T-cell (primary cell): ENCODE measurements at regions not wholly inside any gene's neighbourhood (a gene's known extent, or its start where the extent isn't known, plus 50 kb on each side); places are given as distances from the start of the nearest gene placed in this dataset.

Experiments used
- ATAC-seq, 4 experiments: fragments of 200-7000 bp in 3 of 4; fragments of 150-1000 bp in 1 of 4; cut with Tn5 transposase; replicated peaks in 1 of 4; 1 replicate in 3 of 4; 2 replicates in 1 of 4; pipeline ENCODE4 v1.10.0; 2021; ENCODE audit warnings: moderate library complexity in 3 of 4, mild to moderate bottlenecking in 2 of 4, moderate number of reproducible peaks in 1 of 4
- CTCF ChIA-PET, 2 donors: fragments of 300-600 bp; sonication (Branson Sonifier 250); formaldehyde crosslinking; loops; one replicate each; lab custom pipeline; 2022; ENCODE audit warnings: antibody characterized with exemption in 2 of 2; lab: Charles Lee
- POLR2A ChIA-PET, 2 donors: fragments of 300-600 bp; sonication (Branson Sonifier 250); formaldehyde crosslinking; loops; one replicate each; lab custom pipeline; 2022; ENCODE audit warnings: antibody characterized with exemption in 2 of 2; lab: Charles Lee
- DNase-seq, 35 experiments: peaks; one replicate each; pipeline versions ENCODE4 v3.0.0 to v3.0.0-alpha.2; 2013 to 2023
- H3K27ac ChIP-seq: one replicate; pipeline ENCODE4 v1.5.1; 2013; ENCODE audit warnings: low read length
- H3K27me3 ChIP-seq, 2 experiments: replicated peaks in 1 of 2; 1 replicate in 1 of 2; 2 replicates in 1 of 2; pipeline versions ENCODE4 v1.6.1 to v1.7.0; 2013; ENCODE audit warnings: low read length in 1 of 2, mixed read lengths in 1 of 2; ENCODE audit not compliant: control insufficient read depth in 2 of 2, insufficient read depth in 2 of 2; ENCODE audit errors: extremely low read depth in 1 of 2
- H3K36me3 ChIP-seq, 2 donors: 1 replicate in 1 of 2; 2 replicates in 1 of 2; pipeline versions ENCODE4 v1.6.1 to v1.7.0; 2013; ENCODE audit warnings: low read length in 1 of 2; ENCODE audit not compliant: control insufficient read depth in 2 of 2, insufficient read depth in 1 of 2; ENCODE audit errors: extremely low read depth in 1 of 2
- H3K4me1 ChIP-seq, 2 experiments: 1 replicate in 1 of 2; 2 replicates in 1 of 2; pipeline versions ENCODE4 v1.6.1 to v1.7.0; 2013; ENCODE audit warnings: low read length in 2 of 2, mixed read lengths in 1 of 2; ENCODE audit not compliant: insufficient read depth in 2 of 2, control insufficient read depth in 1 of 2; ENCODE audit errors: extremely low read depth in 1 of 2
- H3K4me3 ChIP-seq, 2 donors: 1 replicate in 1 of 2; 2 replicates in 1 of 2; pipeline versions ENCODE4 v1.5.1 to v1.7.0; 2013; ENCODE audit warnings: mild to moderate bottlenecking in 2 of 2, low read length in 1 of 2, moderate library complexity in 1 of 2; ENCODE audit not compliant: control insufficient read depth in 1 of 2; ENCODE audit errors: extremely low read depth in 1 of 2
- H3K9me3 ChIP-seq: 2 replicates; pipeline ENCODE4 v1.7.0; 2013
- H3K27ac Mint-ChIP-seq, 2 donors: one replicate each; pipeline ENCODE4 v1.8.0; 2020 to 2021; ENCODE audit warnings: mild to moderate bottlenecking in 2 of 2, mixed read lengths in 2 of 2
- H3K27me3 Mint-ChIP-seq, 2 donors: one replicate each; pipeline ENCODE4 v1.8.0; 2021 to 2022; ENCODE audit warnings: mixed read lengths in 2 of 2
- H3K36me3 Mint-ChIP-seq: one replicate; pipeline ENCODE4 v1.8.0; 2021; ENCODE audit warnings: mixed read lengths
- H3K4me1 Mint-ChIP-seq, 3 donors: one replicate each; pipeline ENCODE4 v1.8.0; 2020 to 2022; ENCODE audit warnings: mixed read lengths in 3 of 3, mild to moderate bottlenecking in 1 of 3
- H3K4me3 Mint-ChIP-seq, 3 donors: one replicate each; pipeline ENCODE4 v1.8.0; 2020 to 2022; ENCODE audit warnings: mild to moderate bottlenecking in 3 of 3, mixed read lengths in 3 of 3, moderate library complexity in 3 of 3
- H3K9me3 Mint-ChIP-seq, 3 donors: one replicate each; pipeline ENCODE4 v1.8.0; 2020 to 2022; ENCODE audit warnings: mixed read lengths in 3 of 3
- WGBS: methylation state at CpG from one replicate; pipeline ENCODE4 v1.1.5; 2013; ENCODE audit warnings: missing lambda C conversion rate; ENCODE audit not compliant: insufficient coverage; 5-methylcytosine and 5-hydroxymethylcytosine counted together

- Histone ChIP-seq H3K9me3 (no peaks in the 10 kb centered on the region), H3K36me3 (no peaks in the 10 kb centered on the region), H3K27me3 (peaks cover 0 to 2% of the 10 kb centered on the region in 2 experiments), H3K27ac (no peak overlapping the region), H3K4me3 (no peak overlapping the region), H3K4me1 (no peaks in the 10 kb centered on the region)
- Mint-ChIP-seq H3K4me1 (peaks cover 2 to 6% (median 2%) of the 10 kb centered on the region in 3 donors), H3K9me3 (no peaks in the 10 kb centered on the region), H3K4me3 (no peak overlapping the region), H3K27me3 (peaks cover 0 to 3% of the 10 kb centered on the region in 2 donors), H3K36me3 (no peaks in the 10 kb centered on the region), H3K27ac (no peak overlapping the region)
- WGBS, result no CpG with 5 or more reads among the region's 4 CpGs
- DNase-seq (peak in 1 of 35 experiments; percentile 1), ATAC-seq (peak in 1 of 4 experiments; percentile 42)
- POLR2A ChIA-PET, result no interaction called here
- CTCF ChIA-PET, result no interaction called here
Observed at GRCh38 chr18:68467957-68468356, 247.0 kb downstream of the TMX3 start.

- H3K4me1 ChIP-seq, result no peaks in the 10 kb centered on the region
- Mint-ChIP-seq H3K36me3 (no peaks in the 10 kb centered on the region), H3K27ac (no peak overlapping the region), H3K4me1 (peaks cover 2 to 6% (median 2%) of the 10 kb centered on the region in 3 donors), H3K4me3 (no peak overlapping the region), H3K27me3 (peaks cover 0 to 3% of the 10 kb centered on the region in 2 donors), H3K9me3 (no peaks in the 10 kb centered on the region)
- peaks cover 0 to 2% of the 10 kb centered on the region in 2 experiments for H3K27me3 ChIP-seq
- ATAC-seq, result no peak
- no CpG with 5 or more reads among the region's 2 CpGs for WGBS
- ChIA-PET POLR2A (no interaction called here), CTCF (no interaction called here)
- no peak overlapping the region for H3K27ac ChIP-seq
- no peak overlapping the region for H3K4me3 ChIP-seq
- no peak for DNase-seq
- no peaks in the 10 kb centered on the region for H3K9me3 ChIP-seq
- H3K36me3 ChIP-seq, result no peaks in the 10 kb centered on the region
Observed at GRCh38 chr18:68467329-68467728, 247.6 kb downstream of the TMX3 start.

- no peaks in the 10 kb centered on the region for H3K9me3 Mint-ChIP-seq
- CTCF ChIA-PET, result interaction anchor here in 1 of 2 donors (0.7 kb wide), 1 partner anchor 373 kb away, joined by 6 read pairs; no protein-coding TSS in a partner anchor
Observed at GRCh38 chr18:68466672-68467071, 248.2 kb downstream of the TMX3 start.

DNA sequence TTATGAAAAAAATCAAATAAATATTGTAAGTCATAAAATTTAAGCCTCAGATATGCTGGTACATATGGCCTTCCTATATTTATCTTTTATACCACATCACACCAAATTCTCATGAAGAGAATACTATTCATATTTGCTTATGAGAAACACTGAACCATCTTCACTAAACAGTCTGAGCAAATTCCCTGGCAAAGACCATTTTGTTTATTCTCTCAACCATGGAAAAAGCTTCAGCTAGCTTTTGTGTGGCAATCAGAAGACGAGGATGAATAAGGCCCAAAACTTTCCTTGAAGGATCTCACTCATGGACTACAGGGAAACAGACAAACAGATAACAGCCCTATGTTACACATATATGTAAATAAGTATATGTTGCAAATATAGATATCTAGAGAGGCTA is 252.1 kb downstream of the TMX3 start:
- Mint-ChIP-seq H3K9me3 (no peaks in the 10 kb centered on the region), H3K36me3 (no peaks in the 10 kb centered on the region), H3K27ac (no peak overlapping the region), H3K4me1 (peaks cover 0 to 2% (median under 1%) of the 10 kb centered on the region in 3 donors), H3K4me3 (no peak overlapping the region), H3K27me3 (no peaks in the 10 kb centered on the region)
- H3K9me3 ChIP-seq, result no peaks in the 10 kb centered on the region
- H3K4me3 ChIP-seq, result no peak overlapping the region
- no CpG with 5 or more reads among the region's 1 CpG for WGBS
- ChIA-PET CTCF (no interaction called here), POLR2A (no interaction called here)
- H3K4me1 ChIP-seq, result no peaks in the 10 kb centered on the region
- ATAC-seq, result no peak
- no peaks in the 10 kb centered on the region for H3K36me3 ChIP-seq
- H3K27ac ChIP-seq, result no peak overlapping the region
- no peaks in the 10 kb centered on the region for H3K27me3 ChIP-seq
- DNase-seq, result no peak

More at GRCh38 chr18:68466672-68467071, 248.2 kb downstream of the TMX3 start:
- Mint-ChIP-seq H3K4me3 (no peak overlapping the region), H3K27ac (no peak overlapping the region), H3K4me1 (peaks cover 2 to 6% (median 2%) of the 10 kb centered on the region in 3 donors), H3K27me3 (peaks cover 0 to 3% of the 10 kb centered on the region in 2 donors), H3K36me3 (no peaks in the 10 kb centered on the region)
- H3K36me3 ChIP-seq, result no peaks in the 10 kb centered on the region
- no peaks in the 10 kb centered on the region for H3K9me3 ChIP-seq
- WGBS, result no CpG with 5 or more reads among the region's 1 CpG
- POLR2A ChIA-PET, result no interaction called here
- DNase-seq, result no peak
- H3K27ac ChIP-seq, result no peak overlapping the region
- H3K4me3 ChIP-seq, result no peak overlapping the region
- no peak for ATAC-seq
- peaks cover 0 to 2% of the 10 kb centered on the region in 2 experiments for H3K27me3 ChIP-seq
- H3K4me1 ChIP-seq, result no peaks in the 10 kb centered on the region

DNA sequence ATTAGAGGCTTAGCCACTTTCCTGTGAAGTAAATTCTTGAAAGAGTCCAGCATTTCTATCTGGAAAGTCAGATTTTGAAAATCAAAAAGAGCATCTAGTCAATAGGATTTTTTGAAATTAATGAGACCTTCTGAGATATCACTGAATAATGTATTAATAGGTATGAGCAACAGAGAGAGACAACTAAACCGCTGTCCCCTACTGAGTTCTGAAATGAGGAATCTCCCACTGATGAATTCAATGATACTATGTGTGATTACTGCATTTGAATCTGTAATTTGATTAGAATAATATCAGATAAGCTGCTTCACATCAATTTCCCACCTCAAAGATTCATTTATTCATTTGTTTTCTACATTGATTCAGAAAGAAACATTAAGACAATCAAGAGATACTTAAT is 252.8 kb downstream of the TMX3 start:
- Histone ChIP-seq H3K9me3 (no peaks in the 10 kb centered on the region), H3K27ac (no peak overlapping the region), H3K4me3 (no peak overlapping the region), H3K4me1 (no peaks in the 10 kb centered on the region), H3K27me3 (no peaks in the 10 kb centered on the region), H3K36me3 (no peaks in the 10 kb centered on the region)
- ATAC-seq (no peak), DNase-seq (no peak)
- Mint-ChIP-seq H3K27ac (no peak overlapping the region), H3K4me1 (no peaks in the 10 kb centered on the region), H3K4me3 (no peak overlapping the region), H3K9me3 (no peaks in the 10 kb centered on the region), H3K36me3 (no peaks in the 10 kb centered on the region), H3K27me3 (no peaks in the 10 kb centered on the region)
- CTCF ChIA-PET, result no interaction called here
- WGBS, result no CpG with 5 or more reads among the region's 1 CpG
- POLR2A ChIA-PET, result no interaction called here

DNA sequence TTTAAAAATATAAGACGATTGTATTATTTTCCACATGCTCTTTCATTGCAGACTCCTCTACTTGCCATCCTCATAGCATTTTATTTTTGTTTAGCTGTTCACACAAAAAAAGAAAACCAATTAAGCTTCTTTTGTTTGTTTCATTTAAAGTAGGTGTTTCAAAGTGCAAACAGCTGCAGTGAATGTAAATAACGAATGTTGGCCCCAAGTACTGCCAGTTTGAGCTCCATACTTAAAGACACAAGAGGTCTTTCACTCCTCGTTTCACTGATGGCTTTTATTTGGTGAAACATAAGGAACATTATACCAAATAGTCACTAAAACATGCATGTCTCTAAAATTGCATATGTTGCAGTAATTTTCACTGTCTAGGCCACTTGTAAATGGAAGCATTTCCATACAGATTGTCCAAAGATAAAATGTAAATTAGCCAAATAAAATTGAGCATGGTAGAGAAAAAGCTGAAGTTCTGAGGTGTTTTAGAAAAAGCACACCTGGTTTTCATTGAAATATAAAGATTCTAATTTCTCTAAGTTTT is 253.4 kb downstream of the TMX3 start:
- H3K4me1 Mint-ChIP-seq, result no peaks in the 10 kb centered on the region
- DNase-seq (no peak), ATAC-seq (no peak)
- no peak overlapping the region for H3K4me3 Mint-ChIP-seq
- no peaks in the 10 kb centered on the region for H3K27me3 ChIP-seq
- WGBS, result no CpG with 5 or more reads among the region's 3 CpGs
- no peaks in the 10 kb centered on the region for H3K36me3 ChIP-seq
- no peak overlapping the region for H3K27ac Mint-ChIP-seq
- CTCF ChIA-PET, result no interaction called here
- H3K4me3 ChIP-seq, result no peak overlapping the region
- no peaks in the 10 kb centered on the region for H3K9me3 Mint-ChIP-seq
- H3K27ac ChIP-seq, result no peak overlapping the region
- H3K9me3 ChIP-seq, result no peaks in the 10 kb centered on the region
- no peaks in the 10 kb centered on the region for H3K27me3 Mint-ChIP-seq
- no peaks in the 10 kb centered on the region for H3K4me1 ChIP-seq
- POLR2A ChIA-PET, result no interaction called here
- H3K36me3 Mint-ChIP-seq, result no peaks in the 10 kb centered on the region

DNA sequence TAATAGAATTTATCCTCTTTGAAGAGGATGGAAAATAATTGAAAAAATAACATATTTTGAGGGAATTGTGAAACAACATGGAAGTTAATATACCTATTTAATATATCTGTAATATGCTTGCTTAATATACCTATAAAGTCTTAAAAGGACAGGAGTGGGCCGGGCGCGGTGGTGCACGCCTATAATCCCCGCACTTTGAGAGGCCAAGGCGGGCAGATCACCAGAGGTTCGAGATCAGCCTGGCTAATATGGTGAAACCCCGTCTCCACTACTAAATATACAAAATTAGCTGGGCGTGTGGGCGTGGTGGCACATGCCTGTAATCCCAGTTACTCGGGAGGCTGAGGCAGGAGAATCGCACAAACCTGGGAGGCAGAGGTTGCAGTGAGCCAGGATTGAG is 254.9 kb downstream of the TMX3 start:
- no peak overlapping the region for H3K27ac ChIP-seq
- CTCF ChIA-PET, result no interaction called here
- H3K4me3 Mint-ChIP-seq, result no peak overlapping the region
- ATAC-seq (no peak), DNase-seq (no peak)
- no peaks in the 10 kb centered on the region for H3K27me3 ChIP-seq
- no peaks in the 10 kb centered on the region for H3K36me3 ChIP-seq
- no peak overlapping the region for H3K27ac Mint-ChIP-seq
- peaks cover 0 to 5% (median 0%) of the 10 kb centered on the region in 3 donors for H3K9me3 Mint-ChIP-seq
- H3K4me3 ChIP-seq, result no peak overlapping the region
- POLR2A ChIA-PET, result no interaction called here
- WGBS, result 80% methylated on average over 3 of the region's 12 CpGs
- H3K27me3 Mint-ChIP-seq, result no peaks in the 10 kb centered on the region
- no peaks in the 10 kb centered on the region for H3K36me3 Mint-ChIP-seq
- no peaks in the 10 kb centered on the region for H3K9me3 ChIP-seq
- no peaks in the 10 kb centered on the region for H3K4me1 ChIP-seq
- H3K4me1 Mint-ChIP-seq, result no peaks in the 10 kb centered on the region
